ENCODE measurements at regions not wholly inside any gene's neighbourhood (a gene's known extent, or its start where the extent isn't known, plus 50 kb on each side); places are given as distances from the start of the nearest gene placed in this dataset.

GRCh38 chr7:22913158-22913557 is 90.5 kb upstream of the TOMM7 start:
- TF ChIP-seq TP53 (CRISPR knock-in tag; IDR thresholded peaks at IDR 0.05) (no peak), CHD2 (IDR thresholded peaks at IDR 0.05; ENCODE audit: low read length, partially characterized antibody) (no peak)
- TF ChIP-seq, protein P1, sequence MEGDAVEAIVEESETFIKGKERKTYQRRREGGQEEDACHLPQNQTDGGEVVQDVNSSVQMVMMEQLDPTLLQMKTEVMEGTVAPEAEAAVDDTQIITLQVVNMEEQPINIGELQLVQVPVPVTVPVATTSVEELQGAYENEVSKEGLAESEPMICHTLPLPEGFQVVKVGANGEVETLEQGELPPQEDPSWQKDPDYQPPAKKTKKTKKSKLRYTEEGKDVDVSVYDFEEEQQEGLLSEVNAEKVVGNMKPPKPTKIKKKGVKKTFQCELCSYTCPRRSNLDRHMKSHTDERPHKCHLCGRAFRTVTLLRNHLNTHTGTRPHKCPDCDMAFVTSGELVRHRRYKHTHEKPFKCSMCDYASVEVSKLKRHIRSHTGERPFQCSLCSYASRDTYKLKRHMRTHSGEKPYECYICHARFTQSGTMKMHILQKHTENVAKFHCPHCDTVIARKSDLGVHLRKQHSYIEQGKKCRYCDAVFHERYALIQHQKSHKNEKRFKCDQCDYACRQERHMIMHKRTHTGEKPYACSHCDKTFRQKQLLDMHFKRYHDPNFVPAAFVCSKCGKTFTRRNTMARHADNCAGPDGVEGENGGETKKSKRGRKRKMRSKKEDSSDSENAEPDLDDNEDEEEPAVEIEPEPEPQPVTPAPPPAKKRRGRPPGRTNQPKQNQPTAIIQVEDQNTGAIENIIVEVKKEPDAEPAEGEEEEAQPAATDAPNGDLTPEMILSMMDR (IDR thresholded peaks at IDR 0.05), result no peak
